ENCODE measurements at regions not wholly inside any gene's neighbourhood (a gene's known extent, or its start where the extent isn't known, plus 50 kb on each side); places are given as distances from the start of the nearest gene placed in this dataset.

GRCh38 chr18:60174832-60175231 is 197.7 kb downstream of the MC4R start:
- no peak overlapping the region for H3K4me3 ChIP-seq
- no peak for DNase-seq (ENCODE audit: low read depth, low spot score)
- no peaks in the 10 kb centered on the region for H3K9me3 ChIP-seq (ENCODE audit: low read depth, low read length)
- no peak overlapping the region for H3K9ac ChIP-seq (ENCODE audit: insufficient read length)
- no peak overlapping the region for H3K27ac ChIP-seq
- H3K36me3 ChIP-seq (ENCODE audit: insufficient read depth, low read length): no peaks in the 10 kb centered on the region
- TF ChIP-seq EZH2 (IDR thresholded peaks at IDR 0.05) (no peak), POLR2AphosphoS5 (IDR thresholded peaks at IDR 0.05; ENCODE audit: borderline replicate concordance, low read depth, low read length) (no peak), FOXP2 (optimal IDR thresholded peaks at IDR 0.05; ENCODE audit: control extremely low read depth, extremely low read length, insufficient read depth) (no peak)

GRCh38 chr18:60172030-60172429 is 200.5 kb downstream of the MC4R start:
- H3K9me3 ChIP-seq (ENCODE audit: low read depth, low read length): no peaks in the 10 kb centered on the region
- H3K36me3 ChIP-seq (ENCODE audit: insufficient read depth, low read length): no peaks in the 10 kb centered on the region
- no peak overlapping the region for H3K4me3 ChIP-seq
- no peak for DNase-seq (ENCODE audit: low read depth, low spot score)
- no peak overlapping the region for H3K27ac ChIP-seq
- H3K9ac ChIP-seq (ENCODE audit: insufficient read length): no peak overlapping the region
- TF ChIP-seq EZH2 (IDR thresholded peaks at IDR 0.05) (no peak), FOXP2 (optimal IDR thresholded peaks at IDR 0.05; ENCODE audit: control extremely low read depth, extremely low read length, insufficient read depth) (no peak), POLR2AphosphoS5 (IDR thresholded peaks at IDR 0.05; ENCODE audit: borderline replicate concordance, low read depth, low read length) (no peak)

GRCh38 chr18:60163622-60164021 is 209.0 kb downstream of the MC4R start:
- H3K9ac ChIP-seq (ENCODE audit: insufficient read length): no peak overlapping the region
- H3K4me3 ChIP-seq: no peak overlapping the region
- no peaks in the 10 kb centered on the region for H3K36me3 ChIP-seq (ENCODE audit: insufficient read depth, low read length)
- no peaks in the 10 kb centered on the region for H3K9me3 ChIP-seq (ENCODE audit: low read depth, low read length)
- DNase-seq (ENCODE audit: low read depth, low spot score): no peak
- TF ChIP-seq EZH2 (IDR thresholded peaks at IDR 0.05) (no peak), POLR2AphosphoS5 (IDR thresholded peaks at IDR 0.05; ENCODE audit: borderline replicate concordance, low read depth, low read length) (no peak), FOXP2 (optimal IDR thresholded peaks at IDR 0.05; ENCODE audit: control extremely low read depth, extremely low read length, insufficient read depth) (no peak)
- no peak overlapping the region for H3K27ac ChIP-seq

- Histone ChIP-seq H3K36me3 (ENCODE audit: insufficient read depth, low read length) (no peaks in the 10 kb centered on the region), H3K27ac (no peak overlapping the region), H3K4me3 (no peak overlapping the region), H3K9me3 (ENCODE audit: low read depth, low read length) (no peaks in the 10 kb centered on the region), H3K9ac (ENCODE audit: insufficient read length) (no peak overlapping the region)
- TF ChIP-seq EZH2 (IDR thresholded peaks at IDR 0.05) (no peak), FOXP2 (optimal IDR thresholded peaks at IDR 0.05; ENCODE audit: control extremely low read depth, extremely low read length, insufficient read depth) (no peak), POLR2AphosphoS5 (IDR thresholded peaks at IDR 0.05; ENCODE audit: borderline replicate concordance, low read depth, low read length) (no peak)
- DNase-seq (ENCODE audit: low read depth, low spot score): no peak
Observed at GRCh38 chr18:60162388-60162787, 210.2 kb downstream of the MC4R start.

- no peak for DNase-seq (ENCODE audit: low read depth, low spot score)
- no peak for TF ChIP-seq FOXP2 (optimal IDR thresholded peaks at IDR 0.05; ENCODE audit: control extremely low read depth, extremely low read length, insufficient read depth)
- TF ChIP-seq EZH2 (IDR thresholded peaks at IDR 0.05): no peak
- no peak for TF ChIP-seq POLR2AphosphoS5 (IDR thresholded peaks at IDR 0.05; ENCODE audit: borderline replicate concordance, low read depth, low read length)
- Histone ChIP-seq H3K36me3 (ENCODE audit: insufficient read depth, low read length) (no peaks in the 10 kb centered on the region), H3K9me3 (ENCODE audit: low read depth, low read length) (no peaks in the 10 kb centered on the region), H3K9ac (ENCODE audit: insufficient read length) (no peak overlapping the region), H3K27ac (no peak overlapping the region), H3K4me3 (no peak overlapping the region)
Observed at GRCh38 chr18:60157810-60158209, 214.8 kb downstream of the MC4R start.

- no peak overlapping the region for H3K27ac ChIP-seq
- no peaks in the 10 kb centered on the region for H3K9me3 ChIP-seq (ENCODE audit: low read depth, low read length)
- TF ChIP-seq EZH2 (IDR thresholded peaks at IDR 0.05) (no peak), FOXP2 (optimal IDR thresholded peaks at IDR 0.05; ENCODE audit: control extremely low read depth, extremely low read length, insufficient read depth) (no peak), POLR2AphosphoS5 (IDR thresholded peaks at IDR 0.05; ENCODE audit: borderline replicate concordance, low read depth, low read length) (no peak)
- no peak overlapping the region for H3K9ac ChIP-seq (ENCODE audit: insufficient read length)
- no peak overlapping the region for H3K4me3 ChIP-seq
- no peaks in the 10 kb centered on the region for H3K36me3 ChIP-seq (ENCODE audit: insufficient read depth, low read length)
- no peak for DNase-seq (ENCODE audit: low read depth, low spot score)
Observed at GRCh38 chr18:60153376-60153775, 219.2 kb downstream of the MC4R start.

GRCh38 chr18:60149316-60149715 is 223.3 kb downstream of the MC4R start:
- H3K4me3 ChIP-seq: no peak overlapping the region
- no peak for TF ChIP-seq POLR2AphosphoS5 (IDR thresholded peaks at IDR 0.05; ENCODE audit: borderline replicate concordance, low read depth, low read length)
- no peak for TF ChIP-seq FOXP2 (optimal IDR thresholded peaks at IDR 0.05; ENCODE audit: control extremely low read depth, extremely low read length, insufficient read depth)
- no peak for TF ChIP-seq EZH2 (IDR thresholded peaks at IDR 0.05)

GRCh38 chr18:60147323-60147722 is 225.3 kb downstream of the MC4R start:
- no peaks in the 10 kb centered on the region for H3K9me3 ChIP-seq (ENCODE audit: low read depth, low read length)
- no peak overlapping the region for H3K27ac ChIP-seq
- no peak overlapping the region for H3K9ac ChIP-seq (ENCODE audit: insufficient read length)
- TF ChIP-seq POLR2AphosphoS5 (IDR thresholded peaks at IDR 0.05; ENCODE audit: borderline replicate concordance, low read depth, low read length) (no peak), EZH2 (IDR thresholded peaks at IDR 0.05) (no peak), FOXP2 (optimal IDR thresholded peaks at IDR 0.05; ENCODE audit: control extremely low read depth, extremely low read length, insufficient read depth) (no peak)
- H3K36me3 ChIP-seq (ENCODE audit: insufficient read depth, low read length): no peaks in the 10 kb centered on the region
- no peak overlapping the region for H3K4me3 ChIP-seq
- no peak for DNase-seq (ENCODE audit: low read depth, low spot score)

More at GRCh38 chr18:60149316-60149715, 223.3 kb downstream of the MC4R start:
- no peak for DNase-seq (ENCODE audit: low read depth, low spot score)
- no peak overlapping the region for H3K27ac ChIP-seq
- no peaks in the 10 kb centered on the region for H3K36me3 ChIP-seq (ENCODE audit: insufficient read depth, low read length)
- H3K9me3 ChIP-seq (ENCODE audit: low read depth, low read length): no peaks in the 10 kb centered on the region
- H3K9ac ChIP-seq (ENCODE audit: insufficient read length): no peak overlapping the region

Measured in SK-N-MC (cell line).